Endothelial cell of umbilical vein (primary cell): ENCODE measurements at regions not wholly inside any gene's neighbourhood (a gene's known extent, or its start where the extent isn't known, plus 50 kb on each side); places are given as distances from the start of the nearest gene placed in this dataset.

ENCODE experiments used
- BruUV-seq: library from RNA; stranded (reverse); fragments of 400-500 nt; replicated peaks from 2 replicates; lab custom pipeline; 2021; lab: Mats Ljungman, UMichigan
- CTCF ChIA-PET: fragments of 300-600, 350-600 bp; sonication (Branson Sonifier 250); formaldehyde crosslinking; loops from one replicate; lab custom pipeline; 2021; ENCODE audit warnings: antibody characterized with exemption, inconsistent platforms; lab: Charles Lee
- POLR2A ChIA-PET: fragments of 300-600, 350-600 bp; sonication (Branson Sonifier 250); formaldehyde crosslinking; loops from one replicate; lab custom pipeline; 2021; ENCODE audit warnings: antibody characterized with exemption, inconsistent platforms; lab: Charles Lee
- DNase-seq: peaks from one replicate; pipeline ENCODE4 v3.0.0-alpha.2; 2011; ENCODE audit warnings: low read depth, low spot score
- FAIRE-seq: peaks from 2 replicates; lab custom pipeline; 2011; peaks lifted over from hg19 to GRCh38; lab: Jason Lieb, UNC
- H2AFZ ChIP-seq: 2 replicates; pipeline ENCODE4 v1.6.0; 2012; ENCODE audit warnings: low read depth, low read length, control low read depth, inconsistent platforms
- H3K27ac ChIP-seq: 2 replicates; pipeline ENCODE4 v1.5.1; 2011; ENCODE audit warnings: low read depth, mild to moderate bottlenecking, control low read depth, low read length, moderate library complexity; ENCODE audit not compliant: insufficient read depth
- H3K27me3 ChIP-seq, 2 experiments: 2 replicates each; pipeline versions ENCODE4 v1.6.0 to v1.6.1; 2011; ENCODE audit warnings: low read length in 2 of 2, mixed read lengths in 1 of 2; ENCODE audit not compliant: control insufficient read depth in 2 of 2, insufficient read depth in 2 of 2
- H3K36me3 ChIP-seq, 2 experiments: 2 replicates in 1 of 2; 3 replicates in 1 of 2; pipeline ENCODE4 v1.5.1; 2011; ENCODE audit warnings: low read length in 2 of 2, mild to moderate bottlenecking in 1 of 2, moderate library complexity in 1 of 2; ENCODE audit not compliant: control insufficient read depth in 2 of 2, insufficient read depth in 2 of 2; ENCODE audit errors: extremely low read depth in 1 of 2
- H3K4me1 ChIP-seq: 3 replicates; pipeline ENCODE4 v1.5.1; 2011; ENCODE audit warnings: mild to moderate bottlenecking, low read length; ENCODE audit not compliant: control insufficient read depth, insufficient read depth; ENCODE audit errors: extremely low read depth
- H3K4me2 ChIP-seq: 2 replicates; pipeline ENCODE4 v1.6.1; 2011; ENCODE audit warnings: low read length, control low read depth, mixed read lengths; ENCODE audit not compliant: insufficient read depth
- H3K4me3 ChIP-seq, 3 experiments: fragments of 200-600 bp in 1 of 3; sonication (generic), shearing (Covaris generic) in 1 of 3; replicated peaks in 1 of 3; 2 replicates each; pipeline ENCODE4 v1.5.1; 2011 to 2016; ENCODE audit warnings: control low read depth in 3 of 3, low read length in 3 of 3, mild to moderate bottlenecking in 2 of 3, inconsistent platforms in 1 of 3, low read depth in 1 of 3, moderate library complexity in 1 of 3; ENCODE audit not compliant: insufficient read depth in 1 of 3
- H3K79me2 ChIP-seq: 2 replicates; pipeline ENCODE4 v1.6.0; 2012; ENCODE audit warnings: low read length, inconsistent platforms; ENCODE audit not compliant: control insufficient read depth, insufficient read depth
- H3K9ac ChIP-seq: replicated peaks from 2 replicates; pipeline ENCODE3; 2011; ENCODE audit warnings: low read length, control low read depth; ENCODE audit not compliant: insufficient read depth; ENCODE audit errors: extremely low read depth
- H3K9me1 ChIP-seq: replicated peaks from 3 replicates; pipeline ENCODE4 v1.6.0; 2011; ENCODE audit warnings: mild to moderate bottlenecking, low read length; ENCODE audit not compliant: control insufficient read depth, insufficient read depth; ENCODE audit errors: extremely low read depth
- H3K9me3 ChIP-seq: replicated peaks from 2 replicates; pipeline ENCODE4 v1.5.1; 2012; ENCODE audit warnings: low read length, inconsistent platforms; ENCODE audit not compliant: control insufficient read depth, insufficient read depth
- H4K20me1 ChIP-seq: replicated peaks from 2 replicates; pipeline ENCODE3; 2011; ENCODE audit warnings: mild to moderate bottlenecking, low read length; ENCODE audit not compliant: control insufficient read depth, insufficient read depth; ENCODE audit errors: extremely low read depth
- CTCF ChIP-seq, 2 donors: IDR thresholded peaks; 1 replicate in 1 of 2; 2 replicates in 1 of 2; pipeline ENCODE4 v1.5.1; 2011; ENCODE audit warnings: low read length in 2 of 2, mild to moderate bottlenecking in 2 of 2, moderate library complexity in 2 of 2, control low read depth in 1 of 2, inconsistent platforms in 1 of 2, low read depth in 1 of 2; ENCODE audit not compliant: insufficient read depth in 1 of 2; ENCODE audit errors: extremely low read depth in 1 of 2
- EZH2 ChIP-seq: IDR thresholded peaks from 2 replicates; pipeline ENCODE4 v1.6.1; 2012; ENCODE audit warnings: borderline replicate concordance, low read depth, mild to moderate bottlenecking, moderate library complexity, low read length, inconsistent platforms; ENCODE audit not compliant: severe bottlenecking
- FOS ChIP-seq: IDR thresholded peaks from 2 replicates; pipeline ENCODE4 v1.6.1; 2011; ENCODE audit warnings: mild to moderate bottlenecking, low read length, moderate library complexity, borderline replicate concordance; ENCODE audit not compliant: insufficient read depth
- GATA2 ChIP-seq: IDR thresholded peaks from 2 replicates; pipeline ENCODE4 v1.7.0; 2011; ENCODE audit warnings: low read depth, mild to moderate bottlenecking, moderate library complexity, mixed read lengths, low read length; ENCODE audit not compliant: insufficient read length, insufficient read depth
- JUN ChIP-seq: IDR thresholded peaks from 2 replicates; pipeline ENCODE4 v1.6.1; 2011; ENCODE audit warnings: borderline replicate concordance, low read depth; ENCODE audit not compliant: insufficient read length, insufficient read depth
- MAX ChIP-seq: IDR thresholded peaks from 2 replicates; pipeline ENCODE4 v1.6.1; 2011; ENCODE audit not compliant: insufficient read depth, insufficient read length
- MYC ChIP-seq: IDR thresholded peaks from one replicate; pipeline ENCODE4 v1.6.1; 2011; ENCODE audit warnings: mild to moderate bottlenecking, low read depth, low read length
- POLR2A ChIP-seq: IDR thresholded peaks from 2 replicates; pipeline ENCODE4 v1.6.1; 2012; ENCODE audit warnings: low read depth, mild to moderate bottlenecking, control low read depth, low read length
- POLR2AphosphoS5 ChIP-seq: IDR thresholded peaks from 2 replicates; pipeline ENCODE4 v1.6.1; 2012; ENCODE audit warnings: low read depth, mild to moderate bottlenecking, control low read depth, low read length, moderate library complexity; ENCODE audit not compliant: insufficient read depth
- dilution Hi-C: fragments of 300-500 bp; cut with MboI; formaldehyde crosslinking; loops from one replicate; pipeline ENCODE4 v1.15.0; 2019; ENCODE audit warnings: low sequenced_read_pairs; ENCODE audit not compliant: extremely low pct_ligation_motif_present
- intact Hi-C: fragments of 100-400 bp; cut with micrococcal nuclease; formaldehyde crosslinking; loops from one replicate; pipeline ENCODE4 v1.10.0; 2022

GRCh38 chr1:177567393-177567792, 396.6 kb downstream of the BRINP2 start:
- DNase-seq: no peak

DNA sequence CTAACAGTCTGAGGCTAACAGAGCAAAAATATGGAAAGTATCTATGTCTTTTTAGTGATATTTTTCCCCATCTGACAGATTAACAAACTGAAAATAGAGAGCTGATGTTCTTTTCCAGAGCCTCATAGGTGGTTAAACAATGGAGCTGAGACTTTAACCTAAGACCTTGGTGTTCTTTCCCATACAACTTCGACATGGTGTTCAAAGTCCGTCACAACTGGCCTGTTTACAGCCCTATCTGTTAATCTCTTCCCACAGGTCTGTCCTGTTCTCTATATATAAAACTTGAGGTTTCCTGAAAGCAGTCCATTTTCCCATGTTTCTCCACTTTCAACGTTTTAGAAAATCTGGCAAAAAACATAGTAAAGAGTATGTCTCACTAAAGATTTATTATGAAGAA, 395.7 kb downstream of the BRINP2 start:
- no TSS peak for BruUV-seq
- dilution Hi-C loops (no loop called here), intact Hi-C loops (no loop called here)
- Histone ChIP-seq H3K9me1 (no peaks in the 10 kb centered on the region), H3K9me3 (no peaks in the 10 kb centered on the region), H3K27me3 (no peaks in the 10 kb centered on the region), H3K4me2 (no peak overlapping the region), H2AFZ (no peak overlapping the region), H4K20me1 (no peaks in the 10 kb centered on the region), H3K27ac (no peak overlapping the region), H3K36me3 (no peaks in the 10 kb centered on the region), H3K79me2 (no peaks in the 10 kb centered on the region), H3K9ac (no peak overlapping the region), H3K4me3 (no peak overlapping the region), H3K4me1 (no peaks in the 10 kb centered on the region)
- no peak for FAIRE-seq
- POLR2A ChIA-PET: no interaction called here
- CTCF ChIA-PET: no interaction called here
- no peak for DNase-seq
- no peak for TF ChIP-seq FOS
- no peak for TF ChIP-seq POLR2A
- no peak for TF ChIP-seq EZH2
- no peak for TF ChIP-seq JUN
- no peak for TF ChIP-seq CTCF (IDR thresholded peaks at IDR 0.05; ENCODE audit: extremely low read depth in 1 of 2, insufficient read depth in 1 of 2, low read depth in 1 of 2, low read length in 2 of 2)
- TF ChIP-seq GATA2: no peak
- TF ChIP-seq MAX: no peak
- TF ChIP-seq MYC: no peak
- no peak for TF ChIP-seq POLR2AphosphoS5

More at GRCh38 chr1:177567393-177567792, 396.6 kb downstream of the BRINP2 start:
- H3K9ac ChIP-seq: no peak overlapping the region
- no peaks in the 10 kb centered on the region for H4K20me1 ChIP-seq
- H3K4me2 ChIP-seq: no peak overlapping the region
- no peaks in the 10 kb centered on the region for H3K9me3 ChIP-seq
- H3K4me1 ChIP-seq: no peaks in the 10 kb centered on the region
- CTCF ChIA-PET: no interaction called here
- H3K4me3 ChIP-seq: no peak overlapping the region
- dilution Hi-C loops: no loop called here
- no peaks in the 10 kb centered on the region for H3K36me3 ChIP-seq
- TF ChIP-seq CTCF (IDR thresholded peaks at IDR 0.05; ENCODE audit: extremely low read depth in 1 of 2, insufficient read depth in 1 of 2, low read depth in 1 of 2, low read length in 2 of 2): peak in 1 of 2 donors; percentile 5
- no peak for TF ChIP-seq FOS
- FAIRE-seq: no peak
- H3K9me1 ChIP-seq: no peaks in the 10 kb centered on the region
- POLR2A ChIA-PET: no interaction called here
- no peaks in the 10 kb centered on the region for H3K79me2 ChIP-seq
- no peak overlapping the region for H3K27ac ChIP-seq
- H2AFZ ChIP-seq: no peak overlapping the region
- H3K27me3 ChIP-seq: no peaks in the 10 kb centered on the region
- no TSS peak for BruUV-seq
- intact Hi-C loops: no loop called here
